ENCODE measurements at regions not wholly inside any gene's neighbourhood (a gene's known extent, or its start where the extent isn't known, plus 50 kb on each side); places are given as distances from the start of the nearest gene placed in this dataset.

DNA sequence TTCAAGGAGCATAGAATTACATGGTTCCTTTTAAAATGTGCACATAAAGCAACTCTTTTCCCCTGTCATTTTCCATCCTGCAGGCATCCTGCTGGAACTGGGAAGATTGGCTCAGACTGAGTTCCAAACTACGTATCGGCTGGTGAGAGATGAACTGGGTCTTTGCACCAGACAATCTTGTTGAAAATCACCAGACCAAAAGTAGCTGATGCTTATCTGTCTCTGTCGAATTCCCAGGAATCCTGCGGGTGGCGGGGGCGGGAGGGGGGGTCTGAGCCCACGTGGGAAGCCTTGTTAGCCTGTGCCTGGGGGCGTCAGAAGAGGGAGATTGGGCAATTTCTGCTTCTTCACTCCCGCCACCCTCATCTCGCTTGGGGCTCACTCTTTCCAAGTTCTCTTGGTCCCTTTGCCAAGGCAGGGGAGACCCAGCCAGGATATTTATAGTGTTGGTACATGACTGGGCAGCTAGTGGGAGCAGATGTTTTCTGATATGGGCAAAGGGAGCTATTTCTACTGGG, 90.1 kb upstream of the SLC25A33 start:
- TF ChIP-seq, protein P1, sequence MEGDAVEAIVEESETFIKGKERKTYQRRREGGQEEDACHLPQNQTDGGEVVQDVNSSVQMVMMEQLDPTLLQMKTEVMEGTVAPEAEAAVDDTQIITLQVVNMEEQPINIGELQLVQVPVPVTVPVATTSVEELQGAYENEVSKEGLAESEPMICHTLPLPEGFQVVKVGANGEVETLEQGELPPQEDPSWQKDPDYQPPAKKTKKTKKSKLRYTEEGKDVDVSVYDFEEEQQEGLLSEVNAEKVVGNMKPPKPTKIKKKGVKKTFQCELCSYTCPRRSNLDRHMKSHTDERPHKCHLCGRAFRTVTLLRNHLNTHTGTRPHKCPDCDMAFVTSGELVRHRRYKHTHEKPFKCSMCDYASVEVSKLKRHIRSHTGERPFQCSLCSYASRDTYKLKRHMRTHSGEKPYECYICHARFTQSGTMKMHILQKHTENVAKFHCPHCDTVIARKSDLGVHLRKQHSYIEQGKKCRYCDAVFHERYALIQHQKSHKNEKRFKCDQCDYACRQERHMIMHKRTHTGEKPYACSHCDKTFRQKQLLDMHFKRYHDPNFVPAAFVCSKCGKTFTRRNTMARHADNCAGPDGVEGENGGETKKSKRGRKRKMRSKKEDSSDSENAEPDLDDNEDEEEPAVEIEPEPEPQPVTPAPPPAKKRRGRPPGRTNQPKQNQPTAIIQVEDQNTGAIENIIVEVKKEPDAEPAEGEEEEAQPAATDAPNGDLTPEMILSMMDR (conservative IDR thresholded peaks at IDR 0.05; ENCODE audit: low read length): no peak
- TF ChIP-seq EZH2phosphoT487 (IDR thresholded peaks at IDR 0.05; ENCODE audit: borderline replicate concordance): no peak
